Central memory CD4-positive, alpha-beta T cell (primary cell): ENCODE measurements at regions not wholly inside any gene's neighbourhood (a gene's known extent, or its start where the extent isn't known, plus 50 kb on each side); places are given as distances from the start of the nearest gene placed in this dataset.

Experiments
- DNase-seq: peaks from one replicate; pipeline ENCODE4 v3.0.0; 2022

DNA sequence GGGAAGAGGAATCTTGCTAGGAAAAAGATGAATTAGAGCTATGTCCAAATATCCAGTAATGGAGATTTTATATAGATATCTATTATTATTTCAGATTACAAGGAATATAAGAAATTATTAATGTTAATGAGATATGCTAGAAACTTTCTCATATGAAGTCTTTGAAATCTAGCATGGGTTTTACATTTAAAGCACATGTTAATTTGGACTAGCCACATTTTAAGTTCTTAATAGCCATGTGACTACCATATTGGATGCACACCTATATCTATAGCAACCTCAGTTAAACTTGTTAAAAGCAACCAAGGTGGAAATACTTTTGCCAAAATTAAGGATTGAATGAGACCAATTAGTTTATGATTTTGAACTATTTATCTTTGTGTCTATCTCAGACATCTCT is 86.7 kb upstream of the CNTNAP4 start:
- no peak for DNase-seq

- DNase-seq, result no peak
Measured at GRCh38 chr16:76193906-76194615, 83.1 kb upstream of the CNTNAP4 start.

DNA sequence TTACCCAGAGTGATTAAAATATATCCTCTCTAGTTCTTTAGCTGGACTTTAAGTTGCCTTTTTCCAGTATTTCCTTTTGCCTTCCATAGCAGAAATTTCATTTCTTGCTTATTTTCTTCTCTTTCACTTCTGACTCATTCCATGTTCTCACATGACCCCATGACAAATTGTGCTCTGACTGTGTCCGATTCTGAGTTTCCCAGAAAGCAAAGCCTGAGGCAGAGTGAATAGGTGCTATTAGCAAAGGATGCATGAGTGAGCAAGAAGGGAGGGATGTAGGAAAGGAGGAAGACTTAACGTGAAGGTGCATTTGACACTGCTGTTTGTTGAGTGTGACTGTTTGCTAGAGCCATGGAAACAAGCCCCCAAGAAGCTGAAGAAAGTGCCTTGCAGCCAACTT is 82.6 kb upstream of the CNTNAP4 start:
- no peak for DNase-seq

- DNase-seq, result no peak
Measured at GRCh38 chr16:76195056-76195455, 82.1 kb upstream of the CNTNAP4 start.

- DNase-seq, result no peak
Measured at GRCh38 chr16:76195648-76196047, 81.6 kb upstream of the CNTNAP4 start.

DNA sequence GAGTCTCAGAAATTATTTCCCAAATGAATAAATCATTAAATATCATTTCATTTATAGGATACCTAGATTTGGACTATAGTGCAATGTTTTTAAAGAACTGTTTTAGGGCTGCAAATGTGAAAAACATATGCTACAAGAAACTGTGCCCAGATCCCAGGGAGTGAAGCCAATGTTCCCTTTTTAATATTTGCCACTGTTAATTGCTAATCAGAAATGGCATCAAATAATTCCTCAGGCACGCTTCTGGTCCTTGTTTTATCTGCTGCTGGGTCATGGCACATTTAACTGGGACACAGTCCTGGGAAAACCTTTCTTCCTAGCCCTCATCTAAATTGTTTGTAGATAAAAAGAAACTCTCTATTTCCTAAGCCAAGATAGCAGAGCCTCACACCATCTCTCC is 79.3 kb upstream of the CNTNAP4 start:
- DNase-seq, result no peak

DNA sequence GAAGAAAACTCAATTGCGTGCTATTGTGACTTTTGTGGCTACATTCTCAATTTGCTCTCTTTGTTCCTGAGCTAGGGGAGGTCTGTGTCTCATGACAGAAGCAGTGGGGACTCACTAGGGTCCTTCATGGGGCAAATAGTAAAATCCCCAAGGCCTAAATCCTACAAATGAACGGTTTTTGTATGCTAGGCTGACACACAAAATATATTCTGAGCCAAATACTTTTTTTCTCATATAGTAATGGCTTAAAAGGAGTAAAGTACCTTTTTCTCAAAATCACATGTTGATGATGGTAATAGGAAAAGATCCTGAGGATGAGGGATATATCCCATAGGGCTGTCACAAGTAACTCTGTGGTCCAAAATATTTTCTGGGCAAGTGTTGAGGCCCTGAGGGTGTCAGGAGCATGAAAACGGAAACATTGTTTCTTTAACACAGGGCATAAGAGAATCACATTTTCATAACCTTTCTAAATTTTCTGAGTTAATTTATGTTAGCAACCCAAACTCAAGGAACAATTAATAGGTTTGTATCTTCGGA is 77.5 kb upstream of the CNTNAP4 start:
- DNase-seq, result no peak

DNA sequence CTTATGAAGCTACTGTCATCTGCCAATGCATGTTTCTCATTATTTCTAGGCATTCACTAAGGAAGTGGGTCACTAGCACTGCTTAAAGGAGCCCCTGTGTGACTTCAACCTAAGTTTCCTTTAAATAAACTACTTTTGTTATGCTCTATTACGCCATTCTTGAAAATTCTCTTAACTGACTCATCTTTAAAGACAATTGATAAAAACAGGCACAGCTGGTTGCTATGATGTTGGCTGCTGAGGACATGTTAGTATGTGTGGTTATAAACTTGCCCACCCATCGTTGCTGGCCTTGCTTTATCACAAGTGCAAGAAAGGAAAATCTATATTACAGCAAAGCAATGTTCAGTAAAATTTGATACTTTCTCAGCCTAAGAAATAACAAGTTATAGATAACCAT is 75.8 kb upstream of the CNTNAP4 start:
- DNase-seq, result no peak

DNA sequence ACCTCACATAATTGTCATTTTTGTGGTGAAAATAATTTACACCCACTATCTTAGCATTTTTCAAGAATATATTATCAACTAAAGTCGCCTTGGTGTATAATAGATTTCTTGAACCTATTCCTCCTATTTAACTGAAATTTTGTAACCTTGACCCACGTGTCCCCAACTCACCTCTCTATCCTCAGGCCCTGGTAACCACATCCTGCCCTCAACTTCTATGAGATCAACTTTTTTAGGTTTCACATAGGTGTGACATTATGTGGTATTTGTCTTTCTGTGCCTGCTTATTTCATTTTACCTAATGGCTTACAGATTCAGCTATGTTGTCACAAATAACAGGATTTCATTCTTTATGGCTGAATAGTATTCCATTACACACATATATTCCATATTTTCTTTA is 73.0 kb upstream of the CNTNAP4 start:
- no peak for DNase-seq

DNA sequence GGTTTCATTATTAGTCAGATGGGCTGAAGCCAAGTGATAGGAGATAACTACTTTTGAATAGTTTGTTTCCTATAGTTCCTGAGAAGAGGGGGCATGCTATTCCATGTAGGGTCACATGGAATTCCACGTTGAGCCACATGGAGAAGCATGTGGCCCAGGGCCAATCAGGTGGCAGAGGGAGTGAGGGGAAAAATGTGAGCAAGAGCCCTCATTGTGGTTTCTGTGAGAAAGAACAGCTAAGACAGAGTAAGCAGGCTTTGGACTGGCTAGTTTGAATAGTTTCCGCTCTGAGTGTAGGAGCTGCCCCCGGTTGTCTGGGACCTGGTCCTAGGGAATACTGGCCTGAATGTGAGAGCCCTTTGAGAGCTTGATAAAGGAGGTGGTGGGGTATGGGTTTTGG is 69.9 kb upstream of the CNTNAP4 start:
- no peak for DNase-seq

GRCh38 chr16:76210157-76210556 is 67.0 kb upstream of the CNTNAP4 start:
- DNase-seq, result no peak

GRCh38 chr16:76213860-76214259 is 63.3 kb upstream of the CNTNAP4 start:
- DNase-seq, result no peak

DNA sequence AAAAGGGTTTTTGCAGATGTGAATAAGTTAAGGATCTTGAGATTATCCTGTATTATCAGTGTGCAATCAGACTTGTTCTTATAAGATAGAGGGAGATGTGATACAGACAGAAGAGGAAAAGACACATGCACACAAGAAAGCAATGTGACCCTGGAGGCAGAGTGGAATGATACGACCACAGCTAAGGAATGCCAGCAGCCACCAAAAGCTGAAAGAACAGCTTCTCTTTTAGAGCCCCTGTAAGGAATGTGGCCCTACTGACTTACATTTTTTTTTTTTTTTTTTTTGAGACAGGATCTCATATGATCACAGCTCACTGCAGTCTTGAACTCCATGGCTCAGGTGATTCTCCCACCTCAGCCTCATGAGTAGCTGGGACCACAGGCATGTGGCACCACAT is 62.3 kb upstream of the CNTNAP4 start:
- DNase-seq, result no peak

GRCh38 chr16:76222087-76222486 is 55.1 kb upstream of the CNTNAP4 start:
- DNase-seq, result no peak

DNA sequence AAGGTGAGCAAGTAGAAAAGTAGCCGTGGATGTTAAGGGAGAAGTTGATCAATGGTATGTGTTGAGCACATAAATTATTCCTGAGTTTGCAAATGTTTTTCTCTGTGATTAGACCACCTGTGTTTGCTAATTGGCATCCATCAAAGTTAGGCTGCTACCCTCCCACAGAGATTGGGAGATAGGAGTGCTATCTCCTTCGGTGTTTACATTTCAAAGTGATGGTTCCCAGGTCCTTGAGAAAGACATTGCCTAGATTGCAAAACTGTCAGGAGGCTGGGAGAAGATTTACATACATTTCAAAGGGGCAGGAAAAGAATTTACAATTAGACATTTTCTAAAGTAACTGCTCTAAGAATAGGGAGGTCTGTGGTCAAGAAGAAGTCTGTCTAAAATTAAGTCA is 54.3 kb upstream of the CNTNAP4 start:
- DNase-seq, result no peak

- DNase-seq, result no peak
Measured at GRCh38 chr16:76226011-76226410, 51.2 kb upstream of the CNTNAP4 start.

- no peak for DNase-seq
Measured at GRCh38 chr16:76226481-76226880, 50.7 kb upstream of the CNTNAP4 start.
